GM21723 (cell line): ENCODE measurements at regions not wholly inside any gene's neighbourhood (a gene's known extent, or its start where the extent isn't known, plus 50 kb on each side); places are given as distances from the start of the nearest gene placed in this dataset.
A peak's percentile ranks its signal among the peaks of the same experiment; 100 is the strongest.
"Not testable (repeated sequence)": the region's sequence is repeated elsewhere in the genome, so short reads cannot be mapped to it uniquely, and the experiment has no call there.

ENCODE experiments used
- ATAC-seq: cut with Tn5 transposase; IDR thresholded peaks from one replicate; pipeline ENCODE4 v1.9.1; 2021; ENCODE audit warnings: mild to moderate bottlenecking, moderate library complexity; ENCODE audit not compliant: unreplicated experiment

- no peak for ATAC-seq
Measured at GRCh38 chr9:21533597-21533996, 51.5 kb upstream of the IFNE start.

GRCh38 chr9:21535396-21535795 is 53.3 kb upstream of the IFNE start:
- ATAC-seq = no peak

GRCh38 chr9:21542787-21543186 is 60.7 kb upstream of the IFNE start:
- no peak for ATAC-seq

- ATAC-seq = no peak
Measured at GRCh38 chr9:21543187-21543586, 61.1 kb upstream of the IFNE start.

GRCh38 chr9:21543816-21544215 is 61.7 kb upstream of the IFNE start:
- not testable (repeated sequence) for ATAC-seq

- no peak for ATAC-seq
Measured at GRCh38 chr9:21546949-21547348, 64.8 kb upstream of the IFNE start.

GRCh38 chr9:21549251-21549765 is 67.2 kb upstream of the IFNE start:
- no peak for ATAC-seq

GRCh38 chr9:21549890-21550289 is 67.8 kb upstream of the IFNE start:
- ATAC-seq = no peak

GRCh38 chr9:21550392-21550791 is 68.3 kb upstream of the IFNE start:
- no peak for ATAC-seq

GRCh38 chr9:21551401-21551800 is 69.3 kb upstream of the IFNE start:
- no peak for ATAC-seq

GRCh38 chr9:21552244-21553170 is 70.4 kb upstream of the IFNE start:
- no peak for ATAC-seq

- no peak for ATAC-seq
Measured at GRCh38 chr9:21553441-21553840, 71.3 kb upstream of the IFNE start.

GRCh38 chr9:21554813-21555212 is 72.7 kb upstream of the IFNE start:
- no peak for ATAC-seq

- ATAC-seq = no peak
Measured at GRCh38 chr9:21555911-21556310, 73.8 kb upstream of the IFNE start.

- ATAC-seq = no peak
Measured at GRCh38 chr9:21556581-21557427, 74.7 kb upstream of the IFNE start.

GRCh38 chr9:21557428-21557768 is 75.3 kb upstream of the IFNE start:
- no peak for ATAC-seq

GRCh38 chr9:21558079-21558478 is 76.0 kb upstream of the IFNE start:
- no peak for ATAC-seq

- peak; percentile 27 for ATAC-seq
Measured at GRCh38 chr9:21558615-21559401, 76.7 kb upstream of the IFNE start.

GRCh38 chr9:21559402-21560280 is 77.5 kb upstream of the IFNE start:
- ATAC-seq = peak; percentile 72

GRCh38 chr9:21560281-21560745 is 78.2 kb upstream of the IFNE start:
- ATAC-seq = no peak
